GM21576 (cell line): ENCODE measurements at regions not wholly inside any gene's neighbourhood (a gene's known extent, or its start where the extent isn't known, plus 50 kb on each side); places are given as distances from the start of the nearest gene placed in this dataset.

Experiments
- ATAC-seq: cut with Tn5 transposase; IDR thresholded peaks from one replicate; pipeline ENCODE4 v1.9.1; 2021; ENCODE audit warnings: mild to moderate bottlenecking, moderate library complexity; ENCODE audit not compliant: unreplicated experiment

- no peak for ATAC-seq
These were observed 156.5 kb upstream of the EGFLAM start for GRCh38 chr5:38101897-38102296.

DNA sequence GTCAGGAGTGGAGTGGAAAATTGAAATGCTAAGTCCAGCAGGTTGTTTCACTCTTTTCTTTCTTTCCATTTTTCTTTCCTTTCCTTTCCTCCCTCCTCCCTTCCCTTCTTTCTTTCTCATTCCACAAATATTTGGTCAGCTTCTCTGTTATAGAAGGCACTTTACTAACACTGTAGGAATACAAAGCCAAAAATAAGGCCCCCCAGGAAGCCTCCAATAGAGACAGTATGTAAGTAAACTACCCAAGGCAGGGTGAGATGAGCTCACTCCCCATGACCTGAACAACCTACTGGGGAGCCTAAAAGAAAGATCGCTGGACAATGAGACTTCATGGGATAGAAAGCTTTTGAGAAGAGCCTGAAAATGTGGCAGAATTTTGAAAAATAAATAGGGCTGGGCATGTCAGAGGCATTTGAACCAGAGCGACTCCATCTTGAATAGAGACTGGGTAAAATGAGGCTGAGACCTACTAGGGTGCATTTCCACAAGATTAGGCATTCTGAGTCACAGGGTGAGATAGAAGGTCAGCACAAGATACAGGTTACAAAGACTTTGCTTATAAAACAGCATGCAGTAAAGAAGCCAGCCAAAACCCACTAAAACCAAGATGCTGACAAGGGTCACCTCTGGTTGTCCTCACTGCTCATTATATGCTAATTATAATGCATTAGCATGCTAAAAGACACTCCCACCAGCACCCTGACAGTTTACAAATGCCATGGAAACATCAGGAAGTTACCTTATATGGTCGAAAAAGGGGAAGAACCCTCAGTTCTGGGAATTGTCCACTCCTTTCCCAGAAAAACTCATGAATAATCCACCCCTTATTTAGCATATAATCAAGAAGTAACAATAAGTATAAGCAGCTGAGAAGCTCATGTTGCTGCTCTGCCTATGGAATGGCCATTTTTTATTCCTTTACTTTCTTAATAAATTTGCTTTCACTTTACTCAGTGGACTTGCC is 158.9 kb upstream of the EGFLAM start:
- ATAC-seq = no peak

DNA sequence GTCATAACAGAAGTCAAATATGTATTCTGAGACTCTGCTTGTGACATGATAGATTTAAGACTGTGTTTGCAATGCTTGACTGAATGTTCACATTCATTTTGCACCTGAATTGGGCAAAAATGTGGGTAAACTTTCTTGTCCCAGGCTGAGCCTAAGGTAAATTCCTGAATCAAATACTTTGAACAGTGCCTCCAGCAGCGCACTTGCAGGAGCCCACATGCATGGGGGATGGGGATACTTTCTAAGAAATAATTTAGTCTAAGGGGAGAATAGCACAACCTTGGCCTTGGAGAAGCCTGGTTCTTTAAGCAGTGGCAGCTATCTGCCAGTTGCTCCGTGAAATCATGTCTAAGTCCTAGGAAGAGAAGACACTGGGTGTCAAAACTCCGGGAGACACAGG is 163.5 kb upstream of the EGFLAM start:
- no peak for ATAC-seq

GRCh38 chr5:38093855-38094254 is 164.5 kb upstream of the EGFLAM start:
- no peak for ATAC-seq

- ATAC-seq = no peak
These were observed 171.6 kb upstream of the EGFLAM start for GRCh38 chr5:38086777-38087176.

GRCh38 chr5:38079620-38080402 is 178.5 kb upstream of the EGFLAM start:
- no peak for ATAC-seq

- no peak for ATAC-seq
These were observed 180.2 kb upstream of the EGFLAM start for GRCh38 chr5:38078161-38078560.

GRCh38 chr5:38077652-38078051 is 180.7 kb upstream of the EGFLAM start:
- ATAC-seq = no peak

DNA sequence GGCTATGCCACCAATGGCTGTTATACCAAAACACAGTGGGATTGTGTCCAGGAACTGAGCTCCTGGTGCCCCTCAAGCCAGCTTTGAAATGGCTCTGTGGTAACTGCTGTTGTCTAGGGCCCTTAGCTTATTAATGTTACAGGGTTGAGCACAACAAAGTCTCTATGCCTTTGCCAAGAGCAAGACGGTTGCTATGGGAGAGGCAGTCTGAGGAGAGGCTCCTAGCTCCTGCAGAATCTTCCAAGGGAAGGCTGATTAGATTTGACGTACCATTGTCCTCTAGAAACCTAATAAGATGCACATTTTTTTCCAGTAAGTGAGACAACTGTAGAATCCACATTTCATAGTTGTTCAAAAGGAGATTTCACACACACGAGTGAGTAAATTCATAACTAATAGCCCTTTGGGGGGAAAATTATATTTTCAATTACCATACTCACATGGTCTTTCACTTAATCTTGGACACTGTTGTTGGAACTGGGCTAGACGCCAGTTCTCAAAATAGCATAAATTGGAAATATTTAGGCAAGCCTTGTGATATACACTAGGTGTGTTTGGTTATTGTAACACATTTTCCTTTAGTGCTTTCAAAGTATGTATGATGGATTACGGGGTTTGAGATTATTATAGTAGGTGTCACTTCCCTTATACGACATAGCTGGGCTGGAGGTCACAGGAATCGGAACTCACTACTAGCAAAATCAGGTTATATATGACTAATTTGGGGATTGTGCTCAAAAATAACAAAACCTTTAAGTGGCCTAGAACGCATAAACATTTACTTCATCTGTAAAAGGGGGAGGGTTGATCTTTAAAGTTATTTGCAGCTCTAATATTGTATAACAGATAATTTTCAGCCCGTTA is 186.3 kb upstream of the EGFLAM start:
- no peak for ATAC-seq

DNA sequence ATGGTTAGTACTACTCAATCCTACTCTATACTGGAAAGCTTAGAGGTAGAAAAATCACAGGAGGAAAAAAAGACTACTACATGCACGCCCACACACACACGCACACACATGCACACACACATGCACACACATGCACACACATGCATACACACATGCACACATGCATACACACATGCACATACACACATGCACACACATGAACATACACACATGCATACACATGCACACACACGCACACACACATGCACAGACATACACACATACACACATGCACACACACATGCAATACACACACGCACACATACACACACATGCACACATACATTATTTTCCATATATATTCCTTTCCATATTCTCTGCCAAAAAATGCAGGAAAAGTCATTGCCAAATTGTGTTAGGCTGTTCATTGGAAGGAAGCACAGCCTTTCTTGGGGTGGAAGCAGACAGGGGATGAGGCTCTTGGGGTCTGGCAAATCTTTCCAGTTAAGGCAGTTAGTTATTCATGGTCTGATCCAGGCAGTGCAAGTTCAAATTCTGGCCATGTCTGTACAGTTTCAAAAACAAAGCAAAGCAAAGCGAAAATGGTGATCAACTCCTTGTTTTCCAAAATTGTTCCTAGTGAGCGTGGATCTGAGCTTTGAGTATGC is 187.9 kb upstream of the EGFLAM start:
- ATAC-seq = no peak

DNA sequence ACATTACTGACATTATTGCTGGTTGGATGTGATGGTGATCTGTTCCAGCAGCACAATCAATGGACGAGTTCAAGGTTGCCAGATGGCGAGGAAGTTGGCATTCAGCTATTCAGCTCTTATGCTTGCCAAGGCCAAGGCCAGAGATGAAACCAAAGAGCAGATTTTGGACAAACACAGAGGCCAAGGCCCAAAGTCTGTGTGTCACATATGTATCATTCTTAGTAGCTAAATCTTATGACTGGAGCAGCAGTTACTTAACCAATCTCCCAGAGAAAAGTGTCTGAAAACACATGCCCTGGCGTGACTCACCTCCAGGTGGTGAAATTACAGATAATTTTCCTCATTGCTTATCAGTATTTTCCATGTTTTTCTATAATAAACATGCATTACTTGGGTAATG is 189.0 kb upstream of the EGFLAM start:
- no peak for ATAC-seq

GRCh38 chr5:38060354-38060753 is 198.0 kb upstream of the EGFLAM start:
- no peak for ATAC-seq

DNA sequence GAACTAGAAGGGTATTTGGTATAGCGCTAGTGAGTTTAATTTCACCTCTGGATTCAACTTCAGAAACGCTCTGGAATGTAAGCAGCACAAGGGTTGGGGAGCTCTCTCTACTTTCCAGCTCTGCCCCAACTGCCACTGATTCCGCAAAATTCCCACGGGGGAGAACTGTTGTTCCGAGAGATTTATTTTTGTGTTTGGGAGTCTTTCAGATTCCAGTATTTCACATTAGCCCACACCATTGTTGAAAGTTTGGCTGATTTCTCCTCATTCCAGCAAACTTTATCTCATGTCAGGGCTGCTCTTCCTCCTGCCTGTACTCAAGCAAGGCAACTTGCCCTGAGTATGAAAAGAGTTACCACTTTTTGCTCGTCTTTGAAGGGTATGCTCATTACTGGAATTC is 198.5 kb upstream of the EGFLAM start:
- ATAC-seq = no peak

DNA sequence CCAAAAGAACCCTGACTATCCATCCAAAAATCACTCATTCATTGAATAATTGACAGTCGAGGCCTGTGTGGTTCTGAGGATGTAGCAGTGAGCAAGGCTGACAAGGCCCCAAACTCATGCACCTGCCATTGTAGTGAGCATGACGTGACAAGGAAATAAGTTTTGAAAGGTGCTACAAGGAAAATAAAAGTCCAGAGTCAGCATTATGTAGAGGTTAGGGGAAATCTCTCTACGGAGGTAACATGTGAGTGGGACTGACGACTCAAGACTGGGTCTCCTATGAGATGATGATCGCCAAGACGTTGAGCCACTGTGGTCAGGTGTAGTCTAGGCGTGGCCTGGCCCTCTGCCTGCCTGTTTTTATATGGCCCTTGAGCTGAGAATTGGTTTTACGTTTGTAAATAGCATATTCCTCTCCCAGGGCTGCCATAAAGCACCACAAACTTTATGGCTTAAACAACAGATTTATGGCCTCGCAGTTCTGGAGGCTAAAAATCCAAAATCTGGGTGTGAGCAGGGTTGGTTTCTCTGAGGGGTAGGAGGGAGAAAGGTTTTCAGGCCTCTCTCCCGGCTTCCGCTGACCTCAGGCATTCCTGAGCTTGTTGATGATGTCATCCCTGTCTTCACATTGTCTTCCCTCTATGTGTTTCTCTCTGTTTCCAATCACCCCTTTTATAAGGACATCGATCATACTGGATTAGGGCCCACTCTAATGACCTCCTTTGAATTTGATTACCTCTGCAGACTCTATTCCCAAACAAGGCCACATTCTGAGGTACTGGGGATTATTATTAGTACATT is 206.4 kb upstream of the EGFLAM start:
- no peak for ATAC-seq

GRCh38 chr5:38048400-38048799 is 208.6 kb upstream of the GDNF start:
- ATAC-seq = no peak

- no peak for ATAC-seq
These were observed 206.3 kb upstream of the GDNF start for GRCh38 chr5:38046103-38046502.

DNA sequence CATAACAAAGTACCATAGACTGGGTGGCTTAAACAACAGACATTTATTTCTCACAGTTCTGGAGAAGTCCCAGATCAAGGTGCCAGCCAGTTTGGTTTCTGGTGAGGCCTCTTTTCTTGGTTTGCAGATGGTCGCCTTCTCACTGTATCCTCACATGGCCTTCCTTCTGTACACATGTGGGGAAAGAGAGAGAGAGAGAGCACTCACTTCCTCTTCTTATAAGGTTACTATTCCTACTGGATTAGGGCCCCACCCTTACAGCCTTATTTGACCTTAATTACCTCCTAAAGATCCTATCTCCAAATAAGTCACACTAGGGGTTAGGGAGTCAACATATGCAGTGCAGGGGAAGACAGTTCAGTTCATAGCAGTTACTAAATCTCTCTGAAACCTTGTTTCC is 205.6 kb upstream of the GDNF start:
- no peak for ATAC-seq

DNA sequence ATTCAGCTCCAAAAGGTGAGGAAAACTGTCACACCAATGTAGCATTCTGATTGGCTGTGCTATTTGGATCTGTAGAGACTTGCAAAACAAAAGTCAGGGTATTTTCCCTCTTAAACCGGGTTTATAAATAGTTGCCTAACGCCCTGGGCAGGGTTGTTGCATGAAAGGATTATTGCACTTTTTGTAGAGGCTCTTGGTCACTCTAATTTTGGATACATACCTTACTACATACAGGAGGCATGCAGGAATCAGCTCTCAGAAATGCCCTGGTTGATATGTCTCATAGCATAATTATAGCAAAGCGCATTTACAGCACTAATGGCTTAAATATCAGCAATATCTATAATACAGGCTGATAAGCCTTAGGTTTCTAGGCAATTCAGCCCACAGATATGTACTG is 200.0 kb upstream of the GDNF start:
- no peak for ATAC-seq

- ATAC-seq = no peak
These were observed 199.2 kb upstream of the GDNF start for GRCh38 chr5:38039091-38039490.

DNA sequence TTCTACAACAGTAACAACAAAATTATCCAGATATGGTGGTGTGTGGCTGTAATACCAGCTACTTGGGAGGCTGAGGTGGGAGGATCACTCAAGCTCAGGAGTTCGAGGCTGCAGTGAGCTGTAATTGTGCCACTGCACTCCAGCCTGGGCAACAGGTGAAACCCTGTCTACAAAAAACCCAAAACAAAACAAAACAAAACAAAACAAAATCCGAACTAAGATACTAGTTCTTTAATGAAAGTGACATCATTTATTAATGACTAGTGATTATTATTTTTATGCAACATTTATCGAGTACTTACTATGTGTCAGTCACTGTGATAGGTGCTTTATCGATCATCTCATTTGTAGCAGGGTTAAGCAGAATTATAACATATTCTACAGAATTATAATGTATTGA is 196.9 kb upstream of the GDNF start:
- no peak for ATAC-seq
